H9 (cell line): ENCODE measurements at regions not wholly inside any gene's neighbourhood (a gene's known extent, or its start where the extent isn't known, plus 50 kb on each side); places are given as distances from the start of the nearest gene placed in this dataset.
A peak's percentile ranks its signal among the peaks of the same experiment; 100 is the strongest.

Source experiments
- DNase-seq: peaks from one replicate; pipeline ENCODE4 v3.0.0-alpha.2; 2017
- H2AFZ ChIP-seq: one replicate; pipeline ENCODE4 v1.6.1; 2013; ENCODE audit warnings: mild to moderate bottlenecking, low read length, control low read depth, moderate library complexity
- H2AK5ac ChIP-seq: 2 replicates; pipeline ENCODE4 v1.6.1; 2013; ENCODE audit warnings: low read length, control low read depth, mixed read lengths; ENCODE audit not compliant: insufficient read length
- H2BK120ac ChIP-seq: one replicate; pipeline ENCODE4 v1.6.1; 2013; ENCODE audit warnings: low read depth, mild to moderate bottlenecking, low read length, control low read depth, inconsistent platforms; ENCODE audit not compliant: poor library complexity, severe bottlenecking
- H2BK12ac ChIP-seq: 2 replicates; pipeline ENCODE4 v1.6.1; 2013; ENCODE audit warnings: low read length, control low read depth, mixed read lengths, low read depth; ENCODE audit not compliant: insufficient read length
- H2BK15ac ChIP-seq: 2 replicates; pipeline ENCODE4 v1.6.1; 2013; ENCODE audit warnings: low read depth, low read length, control low read depth
- H2BK20ac ChIP-seq: one replicate; pipeline ENCODE4 v1.6.1; 2013; ENCODE audit warnings: low read depth, mild to moderate bottlenecking, low read length, control low read depth, inconsistent platforms; ENCODE audit not compliant: poor library complexity, severe bottlenecking
- H2BK5ac ChIP-seq: 2 replicates; pipeline ENCODE4 v1.6.1; 2013; ENCODE audit warnings: low read length, control low read depth, mixed read lengths; ENCODE audit not compliant: insufficient read length
- H3K14ac ChIP-seq: 2 replicates; pipeline ENCODE4 v1.6.1; 2013; ENCODE audit warnings: low read length, control low read depth; ENCODE audit not compliant: insufficient read depth
- H3K18ac ChIP-seq: 2 replicates; pipeline ENCODE4 v1.6.1; 2013; ENCODE audit warnings: low read depth, mild to moderate bottlenecking, mixed read lengths, low read length, control low read depth; ENCODE audit not compliant: insufficient read length
- H3K23ac ChIP-seq: 2 replicates; pipeline ENCODE4 v1.6.1; 2013; ENCODE audit warnings: low read length, control low read depth, mixed read lengths, low read depth; ENCODE audit not compliant: insufficient read length
- H3K23me2 ChIP-seq: 2 replicates; pipeline ENCODE4 v1.6.1; 2013; ENCODE audit warnings: low read depth, mild to moderate bottlenecking, mixed read lengths, low read length, control low read depth; ENCODE audit not compliant: insufficient read length, poor library complexity, severe bottlenecking
- H3K27ac ChIP-seq: 2 replicates; pipeline ENCODE4 v1.5.1; 2013; ENCODE audit warnings: low read length, control low read depth, mixed read lengths, low read depth; ENCODE audit not compliant: insufficient read length
- H3K27me3 ChIP-seq: 2 replicates; pipeline ENCODE4 v1.6.1; 2013; ENCODE audit warnings: low read length, control low read depth, inconsistent platforms; ENCODE audit not compliant: insufficient read depth
- H3K4ac ChIP-seq: 2 replicates; pipeline ENCODE4 v1.6.1; 2013; ENCODE audit warnings: low read depth, mild to moderate bottlenecking, control low read depth, inconsistent platforms, low read length, moderate library complexity
- H3K4me1 ChIP-seq: 2 replicates; pipeline ENCODE4 v1.6.1; 2013; ENCODE audit warnings: low read length, control low read depth, inconsistent platforms; ENCODE audit not compliant: insufficient read depth
- H3K4me2 ChIP-seq: 2 replicates; pipeline ENCODE4 v1.6.1; 2013; ENCODE audit warnings: low read length, control low read depth, mixed read lengths; ENCODE audit not compliant: insufficient read length, insufficient read depth
- H3K56ac ChIP-seq: 2 replicates; pipeline ENCODE4 v1.6.1; 2013; ENCODE audit warnings: low read depth, mild to moderate bottlenecking, mixed read lengths, low read length, control low read depth; ENCODE audit not compliant: insufficient read length
- H3K79me1 ChIP-seq: 2 replicates; pipeline ENCODE4 v1.6.1; 2013; ENCODE audit warnings: low read depth, mild to moderate bottlenecking, moderate library complexity, low read length, control low read depth, inconsistent platforms; ENCODE audit not compliant: insufficient read depth, poor library complexity, severe bottlenecking
- H3K79me2 ChIP-seq: 2 replicates; pipeline ENCODE4 v1.6.1; 2013; ENCODE audit warnings: low read length, control low read depth, inconsistent platforms; ENCODE audit not compliant: insufficient read depth
- H3K9ac ChIP-seq: 2 replicates; pipeline ENCODE4 v1.6.1; 2013; ENCODE audit warnings: low read length, control low read depth, mixed read lengths; ENCODE audit not compliant: insufficient read length; ENCODE audit errors: extremely low read depth
- H3K9me3 ChIP-seq: one replicate; pipeline ENCODE4 v1.6.1; 2013; ENCODE audit warnings: low read depth, low read length, inconsistent platforms; ENCODE audit not compliant: control insufficient read depth
- H3T11ph ChIP-seq: one replicate; pipeline ENCODE4 v1.6.1; 2013; ENCODE audit warnings: mild to moderate bottlenecking, low read length, control low read depth, inconsistent platforms
- H4K20me1 ChIP-seq: one replicate; pipeline ENCODE4 v1.6.1; 2013; ENCODE audit not compliant: control insufficient read depth, insufficient read length, insufficient read depth
- H4K5ac ChIP-seq: 2 replicates; pipeline ENCODE4 v1.6.1; 2013; ENCODE audit warnings: low read depth, mild to moderate bottlenecking, mixed read lengths, low read length, control low read depth; ENCODE audit not compliant: insufficient read length
- H4K8ac ChIP-seq: replicated peaks from 2 replicates; pipeline ENCODE4 v1.6.1; 2013; ENCODE audit warnings: low read length, control low read depth, mixed read lengths, low read depth; ENCODE audit not compliant: insufficient read length
- H4K91ac ChIP-seq: 2 replicates; pipeline ENCODE4 v1.6.1; 2013; ENCODE audit warnings: low read depth, mild to moderate bottlenecking, moderate library complexity, mixed read lengths, low read length, control low read depth; ENCODE audit not compliant: insufficient read length
- H3K27ac Mint-ChIP-seq, 3 experiments: 2 replicates in 2 of 3; 3 replicates in 1 of 3; pipeline ENCODE4 v1.8.0; 2020 to 2021; ENCODE audit warnings: mixed read lengths in 3 of 3, mild to moderate bottlenecking in 1 of 3, moderate library complexity in 1 of 3
- H3K27me3 Mint-ChIP-seq: 2 replicates; pipeline ENCODE4 v1.8.0; 2021; ENCODE audit warnings: low read depth, mild to moderate bottlenecking, moderate library complexity, mixed read lengths
- H3K36me3 Mint-ChIP-seq, 3 experiments: 2 replicates in 2 of 3; 3 replicates in 1 of 3; pipeline ENCODE4 v1.8.0; 2020 to 2021; ENCODE audit warnings: low read depth in 3 of 3, mixed read lengths in 3 of 3; ENCODE audit not compliant: insufficient read depth in 1 of 3
- H3K4me1 Mint-ChIP-seq, 2 experiments: 2 replicates each; pipeline ENCODE4 v1.8.0; 2020; ENCODE audit warnings: mixed read lengths in 2 of 2
- H3K4me3 Mint-ChIP-seq, 2 experiments: 2 replicates in 1 of 2; 3 replicates in 1 of 2; pipeline ENCODE4 v1.8.0; 2020 to 2021; ENCODE audit warnings: mild to moderate bottlenecking in 2 of 2, mixed read lengths in 2 of 2, moderate library complexity in 1 of 2
- H3K9me3 Mint-ChIP-seq, 2 experiments: 2 replicates in 1 of 2; 3 replicates in 1 of 2; pipeline ENCODE4 v1.8.0; 2020; ENCODE audit warnings: mild to moderate bottlenecking in 2 of 2, mixed read lengths in 2 of 2, moderate library complexity in 1 of 2
- TF ChIP-seq, protein P1 (sequence below): fragments of 200-600 bp; sonication (generic); conservative IDR thresholded peaks from 3 replicates; pipeline ENCODE4 v1.8.0; 2021; ENCODE audit warnings: antibody characterized with exemption, mild to moderate bottlenecking

DNA sequence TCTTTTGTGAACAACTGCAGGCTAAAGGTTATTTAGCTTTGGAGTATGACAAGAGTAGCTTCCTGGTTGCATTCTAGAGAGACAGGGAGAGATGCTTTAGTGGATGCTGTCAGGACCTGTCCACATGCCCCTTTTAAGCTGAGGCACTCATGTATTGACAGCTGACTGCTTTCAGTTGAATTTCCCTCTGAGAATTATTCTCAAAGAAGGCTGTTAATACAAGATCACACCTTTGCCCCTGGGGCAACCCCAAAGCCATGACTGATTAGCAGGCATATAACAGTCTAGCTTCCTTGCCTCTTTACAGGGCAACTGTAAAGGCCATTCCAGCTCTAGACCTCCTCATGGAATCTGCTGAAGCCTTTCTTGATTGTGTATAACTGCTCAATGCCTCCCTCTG is 117.6 kb upstream of the ATP10B start:
- H2BK120ac ChIP-seq, result no peak overlapping the region
- no peak overlapping the region for H2BK20ac ChIP-seq
- no peak overlapping the region for H3K9ac ChIP-seq
- H3K18ac ChIP-seq, result no peak overlapping the region
- no peak overlapping the region for H3K4me3 Mint-ChIP-seq
- TF ChIP-seq, protein P1, sequence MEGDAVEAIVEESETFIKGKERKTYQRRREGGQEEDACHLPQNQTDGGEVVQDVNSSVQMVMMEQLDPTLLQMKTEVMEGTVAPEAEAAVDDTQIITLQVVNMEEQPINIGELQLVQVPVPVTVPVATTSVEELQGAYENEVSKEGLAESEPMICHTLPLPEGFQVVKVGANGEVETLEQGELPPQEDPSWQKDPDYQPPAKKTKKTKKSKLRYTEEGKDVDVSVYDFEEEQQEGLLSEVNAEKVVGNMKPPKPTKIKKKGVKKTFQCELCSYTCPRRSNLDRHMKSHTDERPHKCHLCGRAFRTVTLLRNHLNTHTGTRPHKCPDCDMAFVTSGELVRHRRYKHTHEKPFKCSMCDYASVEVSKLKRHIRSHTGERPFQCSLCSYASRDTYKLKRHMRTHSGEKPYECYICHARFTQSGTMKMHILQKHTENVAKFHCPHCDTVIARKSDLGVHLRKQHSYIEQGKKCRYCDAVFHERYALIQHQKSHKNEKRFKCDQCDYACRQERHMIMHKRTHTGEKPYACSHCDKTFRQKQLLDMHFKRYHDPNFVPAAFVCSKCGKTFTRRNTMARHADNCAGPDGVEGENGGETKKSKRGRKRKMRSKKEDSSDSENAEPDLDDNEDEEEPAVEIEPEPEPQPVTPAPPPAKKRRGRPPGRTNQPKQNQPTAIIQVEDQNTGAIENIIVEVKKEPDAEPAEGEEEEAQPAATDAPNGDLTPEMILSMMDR, result no peak
- H3K4me1 Mint-ChIP-seq, result peaks cover 0 to 5% of the 10 kb centered on the region in 2 experiments; a peak in 1 of 4 replicates
- H3K27me3 ChIP-seq, result no peaks in the 10 kb centered on the region
- H3K9me3 Mint-ChIP-seq, result no peaks in the 10 kb centered on the region
- H3T11ph ChIP-seq, result no peak overlapping the region
- no peak overlapping the region for H2AFZ ChIP-seq
- no peak overlapping the region for H2AK5ac ChIP-seq
- no peak overlapping the region for H4K5ac ChIP-seq
- no peak overlapping the region for H3K56ac ChIP-seq
- no peak for DNase-seq
- H3K9me3 ChIP-seq, result no peaks in the 10 kb centered on the region
- H2BK12ac ChIP-seq, result no peak overlapping the region
- H3K4ac ChIP-seq, result no peak overlapping the region
- no peaks in the 10 kb centered on the region for H3K4me1 ChIP-seq
- no peaks in the 10 kb centered on the region for H4K20me1 ChIP-seq
- no peaks in the 10 kb centered on the region for H3K36me3 Mint-ChIP-seq
- no peak overlapping the region for H3K23ac ChIP-seq
- no peak overlapping the region for H4K8ac ChIP-seq
- H3K14ac ChIP-seq, result no peak overlapping the region
- no peaks in the 10 kb centered on the region for H3K79me2 ChIP-seq
- H3K27me3 Mint-ChIP-seq, result peaks cover 2% of the 10 kb centered on the region; the same call in 1 of the 2 replicates
- peak overlapping the region in 2 of 3 experiments; percentile 6 to 36; a peak in 1 of 7 replicates for H3K27ac Mint-ChIP-seq
- H3K23me2 ChIP-seq, result no peaks in the 10 kb centered on the region
- H2BK15ac ChIP-seq, result no peak overlapping the region
- H2BK5ac ChIP-seq, result no peak overlapping the region
- H3K79me1 ChIP-seq, result no peaks in the 10 kb centered on the region
- no peak overlapping the region for H4K91ac ChIP-seq
- H3K4me2 ChIP-seq, result no peak overlapping the region
- no peak overlapping the region for H3K27ac ChIP-seq
